Rectal smooth muscle tissue (tissue), 1 donor: ENCODE measurements at regions not wholly inside any gene's neighbourhood (a gene's known extent, or its start where the extent isn't known, plus 50 kb on each side); places are given as distances from the start of the nearest gene placed in this dataset.

ENCODE experiments used
- H3K27ac ChIP-seq: one replicate; pipeline ENCODE4 v1.7.0; 2013; ENCODE audit warnings: low read depth, low read length, inconsistent platforms
- H3K27me3 ChIP-seq: one replicate; pipeline ENCODE4 v1.7.0; 2013; ENCODE audit warnings: low read length; ENCODE audit not compliant: control insufficient read depth, insufficient read depth
- H3K36me3 ChIP-seq: one replicate; pipeline ENCODE4 v1.7.0; 2013; ENCODE audit warnings: low read length; ENCODE audit not compliant: control insufficient read depth, insufficient read depth
- H3K4me1 ChIP-seq: one replicate; pipeline ENCODE4 v1.7.0; 2013; ENCODE audit warnings: low read length; ENCODE audit not compliant: control insufficient read depth, insufficient read depth
- H3K4me3 ChIP-seq: one replicate; pipeline ENCODE4 v1.7.0; 2013; ENCODE audit warnings: low read length
- H3K9ac ChIP-seq: one replicate; pipeline ENCODE4 v1.7.0; 2013; ENCODE audit warnings: low read length

DNA sequence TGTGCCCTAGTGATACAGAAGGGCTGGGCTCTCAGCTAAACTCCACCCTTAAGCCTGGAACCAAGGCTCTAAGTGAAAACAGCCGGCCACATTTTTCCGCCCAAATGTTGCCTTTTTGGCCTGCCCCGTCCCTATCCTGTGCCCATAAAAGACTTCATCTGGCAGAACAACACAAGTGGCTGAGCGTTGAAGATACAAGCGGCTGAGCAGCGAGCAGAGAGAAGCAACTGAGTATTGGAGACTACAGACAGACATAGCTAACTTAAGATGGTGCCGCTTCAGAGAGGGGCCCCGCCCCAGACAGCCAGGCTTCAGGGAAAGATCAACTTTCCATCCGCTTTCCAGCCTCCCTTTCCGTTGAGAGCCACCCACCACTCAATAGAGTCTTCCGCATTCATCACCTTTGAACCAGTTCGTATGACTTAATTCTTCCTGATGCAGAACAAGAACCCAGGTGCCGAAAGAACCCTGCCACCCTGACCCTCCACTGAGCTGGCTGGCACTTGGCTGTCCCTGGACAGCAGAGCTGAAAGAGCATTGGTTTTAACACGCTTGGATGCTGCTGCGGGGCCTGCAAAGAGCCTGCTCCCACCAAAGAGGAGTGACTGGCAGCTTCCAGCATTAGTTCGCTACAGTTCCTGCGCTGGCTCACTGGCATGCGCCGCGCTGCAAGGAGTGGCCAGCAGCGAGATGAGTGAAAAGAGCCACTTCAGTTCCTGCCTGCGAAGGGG, 853.2 kb upstream of the INTU start:
- H3K4me1 ChIP-seq, result no peaks in the 10 kb centered on the region
- H3K27me3 ChIP-seq, result no peaks in the 10 kb centered on the region
- H3K27ac ChIP-seq, result no peak overlapping the region
- no peaks in the 10 kb centered on the region for H3K36me3 ChIP-seq
- no peak overlapping the region for H3K9ac ChIP-seq
- H3K4me3 ChIP-seq, result no peak overlapping the region

DNA sequence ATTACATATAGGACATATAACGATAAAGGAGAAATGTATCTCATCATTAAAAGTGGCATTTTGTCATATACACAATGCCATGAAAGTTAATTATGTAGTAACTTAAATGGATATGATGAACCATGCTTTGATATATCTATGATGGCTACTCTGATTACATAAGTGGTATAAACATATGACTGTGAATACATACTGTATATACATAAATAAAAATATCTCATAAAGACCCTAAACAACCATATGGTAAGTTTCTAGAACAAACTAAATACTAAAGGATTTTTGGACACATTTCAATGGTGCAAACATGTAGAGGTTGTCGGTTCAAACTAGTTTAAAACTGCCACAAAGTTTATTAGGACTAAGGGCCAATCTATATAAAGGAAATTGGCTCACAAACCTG, 849.6 kb upstream of the INTU start:
- no peak overlapping the region for H3K27ac ChIP-seq
- H3K9ac ChIP-seq, result no peak overlapping the region
- no peaks in the 10 kb centered on the region for H3K36me3 ChIP-seq
- H3K27me3 ChIP-seq, result no peaks in the 10 kb centered on the region
- no peaks in the 10 kb centered on the region for H3K4me1 ChIP-seq
- H3K4me3 ChIP-seq, result no peak overlapping the region

GRCh38 chr4:126784966-126785580, 847.7 kb upstream of the INTU start:
- Histone ChIP-seq H3K27ac (no peak overlapping the region), H3K4me3 (no peak overlapping the region), H3K36me3 (no peaks in the 10 kb centered on the region), H3K27me3 (no peaks in the 10 kb centered on the region), H3K4me1 (no peaks in the 10 kb centered on the region), H3K9ac (no peak overlapping the region)

GRCh38 chr4:126790633-126791032, 842.1 kb upstream of the INTU start:
- Histone ChIP-seq H3K4me3 (no peak overlapping the region), H3K36me3 (no peaks in the 10 kb centered on the region), H3K27ac (no peak overlapping the region), H3K27me3 (no peaks in the 10 kb centered on the region), H3K9ac (no peak overlapping the region), H3K4me1 (no peaks in the 10 kb centered on the region)

DNA sequence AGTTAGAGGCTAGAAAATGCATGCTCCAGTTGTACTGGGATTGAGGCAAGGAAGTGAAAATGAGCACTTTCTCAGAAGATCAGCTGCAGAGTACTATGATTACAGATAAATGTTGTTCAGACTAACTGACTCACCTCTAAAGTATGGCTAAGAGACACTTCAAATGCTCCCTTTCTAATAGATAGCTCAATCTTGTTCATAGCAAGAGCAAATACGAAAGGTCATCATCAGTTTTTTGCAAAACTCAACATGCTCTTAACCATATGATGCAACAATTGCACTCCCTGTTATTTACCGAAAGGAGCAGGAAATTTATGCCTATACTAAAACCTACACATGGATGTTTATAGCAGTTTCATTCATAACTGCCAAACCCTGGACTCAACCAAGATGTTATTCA, 838.4 kb upstream of the INTU start:
- no peaks in the 10 kb centered on the region for H3K27me3 ChIP-seq
- no peak overlapping the region for H3K9ac ChIP-seq
- H3K36me3 ChIP-seq, result no peaks in the 10 kb centered on the region
- no peak overlapping the region for H3K27ac ChIP-seq
- H3K4me3 ChIP-seq, result no peak overlapping the region
- no peaks in the 10 kb centered on the region for H3K4me1 ChIP-seq

- Histone ChIP-seq H3K27ac (no peak overlapping the region), H3K4me1 (no peaks in the 10 kb centered on the region), H3K27me3 (no peaks in the 10 kb centered on the region), H3K9ac (no peak overlapping the region), H3K4me3 (no peak overlapping the region), H3K36me3 (no peaks in the 10 kb centered on the region)
Measured at GRCh38 chr4:126798214-126798613, 834.5 kb upstream of the INTU start.

DNA sequence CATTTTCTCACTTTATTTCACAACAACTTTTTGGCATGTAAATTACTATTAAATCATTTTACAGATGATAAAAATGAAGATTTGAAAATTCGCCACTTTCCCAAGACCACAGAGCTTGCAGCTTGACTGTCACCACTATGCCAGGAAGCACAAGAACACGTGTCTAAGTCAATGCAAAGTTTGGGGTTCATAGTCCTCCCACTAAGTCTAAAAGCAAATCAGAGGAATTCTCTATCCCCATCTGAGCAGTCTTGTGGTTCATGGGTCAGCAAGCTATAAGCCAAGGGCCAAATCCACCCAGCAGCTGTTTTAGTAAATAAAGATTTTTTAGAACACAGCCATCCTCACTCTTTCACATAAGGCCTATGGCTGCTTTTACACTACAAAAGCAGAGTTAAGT, 833.3 kb upstream of the INTU start:
- Histone ChIP-seq H3K27me3 (no peaks in the 10 kb centered on the region), H3K9ac (no peak overlapping the region), H3K4me3 (no peak overlapping the region), H3K27ac (no peak overlapping the region), H3K36me3 (no peaks in the 10 kb centered on the region), H3K4me1 (no peaks in the 10 kb centered on the region)

DNA sequence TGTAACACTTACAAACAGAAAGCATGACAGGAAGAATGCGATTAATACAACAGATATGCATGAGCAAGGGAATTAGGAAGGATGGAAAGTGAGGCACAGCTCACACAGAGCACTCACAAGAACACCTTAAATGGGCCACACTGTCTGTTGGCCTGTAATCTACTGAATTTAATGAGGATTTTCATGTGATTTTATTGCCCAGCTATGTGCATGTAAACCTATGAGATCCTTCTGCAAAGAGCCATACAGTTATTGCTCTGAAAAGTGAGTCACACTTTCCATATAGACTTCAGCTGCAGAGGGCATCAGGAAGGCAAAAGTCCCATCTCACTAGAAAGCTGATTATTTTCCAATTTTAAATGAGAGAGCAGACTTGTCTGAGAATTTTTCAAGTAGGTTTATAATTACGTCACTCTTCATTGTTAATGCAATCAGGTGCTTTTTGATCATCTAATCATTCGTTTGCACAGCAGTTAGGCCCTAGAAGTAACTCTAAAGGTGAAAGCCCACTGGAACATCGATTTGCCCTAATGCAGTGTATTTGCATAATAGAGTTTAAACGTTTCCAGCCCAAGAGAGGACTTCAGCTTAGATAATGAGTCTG, 832.7 kb upstream of the INTU start:
- Histone ChIP-seq H3K27ac (no peak overlapping the region), H3K4me3 (no peak overlapping the region), H3K4me1 (no peaks in the 10 kb centered on the region), H3K27me3 (no peaks in the 10 kb centered on the region), H3K9ac (no peak overlapping the region), H3K36me3 (no peaks in the 10 kb centered on the region)

DNA sequence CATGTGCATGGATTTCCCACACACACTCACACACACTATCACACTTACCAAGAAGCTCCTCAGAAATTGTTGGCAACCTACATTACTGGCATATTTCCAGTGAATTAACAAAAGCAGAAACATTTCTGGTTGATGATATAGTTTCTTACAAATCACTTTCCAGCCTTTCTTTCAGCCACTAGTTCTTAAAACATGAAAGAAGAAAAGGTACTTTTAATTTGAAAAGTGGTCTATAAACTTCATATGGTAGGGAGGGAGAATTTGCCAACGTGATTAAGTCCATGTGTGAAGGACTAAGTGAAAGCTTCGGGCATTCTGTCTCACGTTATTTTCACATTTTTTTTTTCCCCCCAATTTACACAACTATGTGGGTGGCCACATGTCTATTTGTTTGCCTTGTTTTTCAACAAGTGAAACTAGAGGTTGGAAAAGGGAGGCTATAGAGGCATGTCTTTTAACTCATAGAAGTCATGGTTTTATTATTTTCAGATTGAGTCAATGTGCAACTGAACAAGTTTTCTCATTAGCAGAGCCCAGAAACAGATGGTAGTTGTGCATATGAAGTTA, 832.1 kb upstream of the INTU start:
- H3K4me1 ChIP-seq, result no peaks in the 10 kb centered on the region
- H3K9ac ChIP-seq, result no peak overlapping the region
- no peak overlapping the region for H3K27ac ChIP-seq
- no peaks in the 10 kb centered on the region for H3K36me3 ChIP-seq
- no peak overlapping the region for H3K4me3 ChIP-seq
- no peaks in the 10 kb centered on the region for H3K27me3 ChIP-seq

DNA sequence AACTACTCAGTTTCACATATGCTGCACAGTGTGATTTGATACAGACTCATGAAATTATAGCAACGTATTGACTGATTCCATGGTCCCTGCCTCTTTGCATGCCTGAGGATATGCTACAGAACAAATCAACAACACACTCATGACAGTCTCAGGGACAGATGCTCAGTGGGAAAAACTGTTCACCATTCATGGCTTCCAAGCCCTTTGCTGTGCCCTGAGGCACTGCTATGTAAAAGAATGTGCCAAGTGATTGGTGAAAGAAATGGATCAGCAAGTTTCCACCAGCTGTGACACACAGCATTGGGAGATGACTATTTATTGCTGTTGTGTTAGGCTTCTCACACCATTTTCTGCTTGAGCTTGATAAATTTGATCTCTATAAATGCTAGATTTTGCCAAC, 825.6 kb upstream of the INTU start:
- Histone ChIP-seq H3K27ac (no peak overlapping the region), H3K36me3 (no peaks in the 10 kb centered on the region), H3K4me1 (no peaks in the 10 kb centered on the region), H3K9ac (no peak overlapping the region), H3K27me3 (no peaks in the 10 kb centered on the region), H3K4me3 (no peak overlapping the region)

DNA sequence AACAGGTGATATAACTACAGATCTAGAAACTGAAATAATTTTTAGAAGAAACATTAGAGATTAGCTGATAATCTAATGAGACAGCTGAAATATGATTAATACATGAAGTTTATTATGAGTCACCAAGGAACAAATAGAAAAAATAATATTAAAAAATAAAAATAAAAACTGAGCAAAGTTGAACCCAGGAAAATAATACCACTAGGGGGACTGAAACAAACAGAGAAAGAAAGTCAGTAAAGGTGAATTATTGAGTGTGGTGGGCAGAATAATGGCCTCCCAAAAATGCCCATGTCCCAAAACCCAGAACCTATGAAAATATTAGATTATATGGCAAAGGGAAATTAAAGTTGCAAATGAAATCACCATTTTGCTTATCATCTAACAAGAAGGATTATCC, 820.7 kb upstream of the INTU start:
- no peak overlapping the region for H3K9ac ChIP-seq
- H3K27ac ChIP-seq, result no peak overlapping the region
- no peaks in the 10 kb centered on the region for H3K36me3 ChIP-seq

GRCh38 chr4:126820631-126821030, 812.1 kb upstream of the INTU start:
- Histone ChIP-seq H3K4me3 (no peak overlapping the region), H3K27ac (no peak overlapping the region), H3K36me3 (no peaks in the 10 kb centered on the region), H3K27me3 (no peaks in the 10 kb centered on the region), H3K9ac (no peak overlapping the region), H3K4me1 (no peaks in the 10 kb centered on the region)

More for the DNA sequence above, 820.7 kb upstream of the INTU start:
- Histone ChIP-seq H3K4me1 (no peaks in the 10 kb centered on the region), H3K4me3 (no peak overlapping the region), H3K27me3 (no peaks in the 10 kb centered on the region)
